Gastrocnemius medialis (tissue), 4 donors: ENCODE measurements at regions not wholly inside any gene's neighbourhood (a gene's known extent, or its start where the extent isn't known, plus 50 kb on each side); places are given as distances from the start of the nearest gene placed in this dataset.
"Not testable (repeated sequence)": the region's sequence is repeated elsewhere in the genome, so short reads cannot be mapped to it uniquely, and the experiment has no call there.

Source experiments
- ATAC-seq, 2 donors: fragments of 150-250 bp; one replicate each; pipeline ENCODE4 v1.9.1; 2016
- DNase-seq, 2 donors: peaks; one replicate each; pipeline ENCODE4 v3.0.0-alpha.2; 2019
- H3K27ac ChIP-seq, 4 donors: fragments of 200-600 bp; sonication (generic); 1 replicate in 1 of 4; 2 replicates in 3 of 4; pipeline ENCODE4 v1.5.1; 2016 to 2018; ENCODE audit warnings: mild to moderate bottlenecking in 2 of 4, moderate library complexity in 1 of 4
- H3K27me3 ChIP-seq, 3 donors: fragments of 200-600 bp; sonication (generic) in 2 of 3; 1 replicate in 1 of 3; 2 replicates in 2 of 3; pipeline versions ENCODE4 v1.5.1 to v1.6.0; 2016 to 2019; ENCODE audit warnings: mild to moderate bottlenecking in 1 of 3, moderate library complexity in 1 of 3
- H3K36me3 ChIP-seq, 2 donors: fragments of 200-600 bp; sonication (generic) in 1 of 2; one replicate each; pipeline ENCODE4 v1.5.1; 2017 to 2018
- H3K4me1 ChIP-seq, 2 donors: fragments of 200-600 bp; sonication (generic) in 1 of 2; one replicate each; pipeline ENCODE4 v1.5.1; 2016 to 2017; ENCODE audit warnings: mild to moderate bottlenecking in 2 of 2
- H3K4me3 ChIP-seq, 4 donors: fragments of 200-600 bp; sonication (generic) in 3 of 4; 1 replicate in 1 of 4; 2 replicates in 3 of 4; pipeline ENCODE4 v1.5.1; 2016 to 2019; ENCODE audit warnings: mild to moderate bottlenecking in 2 of 4
- H3K9me3 ChIP-seq, 3 donors: fragments of 200-600 bp; sonication (generic) in 2 of 3; 1 replicate in 1 of 3; 2 replicates in 2 of 3; pipeline ENCODE4 v1.5.1; 2016 to 2019
- CTCF ChIP-seq, 5 experiments: fragments of 450-650 bp in 3 of 5; fragments of 200-600 bp in 2 of 5; sonication (generic) in 2 of 5; IDR thresholded peaks in 4 of 5; conservative IDR thresholded peaks in 1 of 5; 1 replicate in 4 of 5; 2 replicates in 1 of 5; pipeline ENCODE4 v1.5.1; 2016 to 2019; ENCODE audit warnings: antibody characterized with exemption in 5 of 5, mild to moderate bottlenecking in 3 of 5, moderate library complexity in 3 of 5
- POLR2A ChIP-seq, 2 donors: fragments of 450-650 bp; IDR thresholded peaks; one replicate each; pipeline ENCODE4 v1.6.1; 2017; ENCODE audit warnings: antibody characterized with exemption in 2 of 2, mild to moderate bottlenecking in 2 of 2, moderate library complexity in 2 of 2
- in situ Hi-C, 4 donors: fragments of 200-750 bp; cut with MboI; loops; one replicate each; pipeline versions ENCODE4 v1.15.0 to v1.8.0; 2017; ENCODE audit warnings: low sequenced_read_pairs in 4 of 4
- intact Hi-C: fragments of 100-400 bp; cut with DNase I; formaldehyde crosslinking; loops from one replicate; pipeline ENCODE4 v1.15.1; 2023; ENCODE audit warnings: low total_unique reads

GRCh38 chr15:98295101-98295759, 334.7 kb downstream of the ARRDC4 start:
- not testable (repeated sequence) for H3K4me1 ChIP-seq, DNase-seq, H3K4me3 ChIP-seq, H3K27ac ChIP-seq, H3K9me3 ChIP-seq, H3K36me3 ChIP-seq, ATAC-seq
- TF ChIP-seq CTCF (IDR thresholded peaks at IDR 0.05 in 4 of 5, conservative IDR thresholded peaks at IDR 0.05 in 1 of 5), result peak in 1 of 5 experiments; percentile 9
- in situ Hi-C loops, result loop anchor here in 3 of 4 donors (25.0 kb wide), 1 partner anchor 383 kb away; no protein-coding TSS in a partner anchor
- intact Hi-C loops, result loop anchor here (2.0 kb wide), 1 partner anchor 392 kb away; no protein-coding TSS in a partner anchor
- H3K27me3 ChIP-seq, result peaks cover 13 to 18% (median 15%) of the 10 kb centered on the region in 3 donors

DNA sequence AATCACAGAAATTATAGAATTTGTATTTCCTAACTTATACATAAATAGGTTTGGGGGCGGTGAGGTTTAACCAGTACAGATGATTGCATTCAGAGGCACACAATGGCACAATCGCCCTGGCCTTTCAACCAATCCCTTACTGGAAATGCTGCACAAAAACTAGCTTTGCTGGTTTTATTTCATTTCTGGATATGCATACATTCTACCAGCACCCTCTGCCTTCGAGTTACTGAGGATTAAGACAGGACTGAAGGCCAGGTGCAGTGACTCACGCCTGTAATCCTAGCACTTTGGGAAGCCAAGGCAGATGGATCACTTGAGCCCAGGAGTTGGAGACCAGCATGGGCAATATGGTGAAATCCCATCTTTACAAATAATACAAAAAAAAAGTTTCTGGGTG, 336.1 kb downstream of the ARRDC4 start:
- ATAC-seq (no peak), DNase-seq (no peak)
- in situ Hi-C loops (loop anchor here in 3 of 4 donors (25.0 kb wide), 1 partner anchor 384 kb away; no protein-coding TSS in a partner anchor), intact Hi-C loops (no loop called here)
- Histone ChIP-seq H3K9me3 (no peaks in the 10 kb centered on the region), H3K27ac (no peak overlapping the region), H3K4me3 (no peak overlapping the region), H3K36me3 (no peaks in the 10 kb centered on the region), H3K27me3 (peaks cover 4 to 13% (median 7%) of the 10 kb centered on the region in 3 donors), H3K4me1 (no peaks in the 10 kb centered on the region)
- TF ChIP-seq POLR2A (IDR thresholded peaks at IDR 0.05), result no peak
- TF ChIP-seq CTCF (IDR thresholded peaks at IDR 0.05 in 4 of 5, conservative IDR thresholded peaks at IDR 0.05 in 1 of 5), result no peak

- DNase-seq, result no peak
- H3K4me1 ChIP-seq, result no peaks in the 10 kb centered on the region
- no peaks in the 10 kb centered on the region for H3K36me3 ChIP-seq
- H3K4me3 ChIP-seq, result no peak overlapping the region
- H3K27me3 ChIP-seq, result peaks cover 0 to 5% (median 0%) of the 10 kb centered on the region in 3 donors
- in situ Hi-C loops (loop anchor here in 1 of 4 donors (10.0 kb wide), 1 partner anchor 120 kb away; no protein-coding TSS in a partner anchor), intact Hi-C loops (no loop called here)
- H3K9me3 ChIP-seq, result no peaks in the 10 kb centered on the region
- TF ChIP-seq CTCF (IDR thresholded peaks at IDR 0.05 in 4 of 5, conservative IDR thresholded peaks at IDR 0.05 in 1 of 5), result no peak
- TF ChIP-seq POLR2A (IDR thresholded peaks at IDR 0.05), result no peak
- no peak for ATAC-seq
- no peak overlapping the region for H3K27ac ChIP-seq
These were observed 343.9 kb downstream of the ARRDC4 start for GRCh38 chr15:98304371-98304770.

GRCh38 chr15:98308117-98308516, 340.2 kb upstream of the IGF1R start:
- no peaks in the 10 kb centered on the region for H3K36me3 ChIP-seq
- no peaks in the 10 kb centered on the region for H3K4me1 ChIP-seq
- no peak for TF ChIP-seq POLR2A (IDR thresholded peaks at IDR 0.05)
- no peak for TF ChIP-seq CTCF (IDR thresholded peaks at IDR 0.05 in 4 of 5, conservative IDR thresholded peaks at IDR 0.05 in 1 of 5)
- no peak for DNase-seq
- in situ Hi-C loops (loop anchor here in 2 of 4 donors (5.0 to 10.0 kb wide), 2 partner anchors 114 to 117 kb away; no protein-coding TSS in a partner anchor), intact Hi-C loops (no loop called here)
- peaks cover 0 to under 1% (median 0%) of the 10 kb centered on the region in 3 donors for H3K27me3 ChIP-seq
- no peaks in the 10 kb centered on the region for H3K9me3 ChIP-seq
- no peak overlapping the region for H3K4me3 ChIP-seq
- no peak overlapping the region for H3K27ac ChIP-seq
- ATAC-seq, result no peak
